HEK293T (cell line): ENCODE measurements at regions not wholly inside any gene's neighbourhood (a gene's known extent, or its start where the extent isn't known, plus 50 kb on each side); places are given as distances from the start of the nearest gene placed in this dataset.

Source experiments
- ARNT ChIP-seq: fragments of 450-650 bp; IDR thresholded peaks from 2 replicates; pipeline ENCODE4 v1.6.1; 2017; ENCODE audit warnings: mild to moderate bottlenecking
- BHLHE40 ChIP-seq: fragments of 450-650 bp; IDR thresholded peaks from 2 replicates; pipeline ENCODE4 v1.6.1; 2016; ENCODE audit warnings: mild to moderate bottlenecking, moderate library complexity, borderline replicate concordance
- CTBP1 ChIP-seq: fragments of 450-650 bp; IDR thresholded peaks from 2 replicates; pipeline ENCODE4 v1.6.1; 2016; ENCODE audit warnings: borderline replicate concordance
- FOXA1 ChIP-seq: fragments of 450-650 bp; IDR thresholded peaks from 2 replicates; pipeline ENCODE4 v1.6.1; 2016; ENCODE audit warnings: mild to moderate bottlenecking
- FOXK2 ChIP-seq: fragments of 450-650 bp; IDR thresholded peaks from 2 replicates; pipeline ENCODE4 v1.6.1; 2016; ENCODE audit warnings: mild to moderate bottlenecking
- FOXM1 ChIP-seq: fragments of 450-650 bp; IDR thresholded peaks from 2 replicates; pipeline ENCODE4 v1.6.1; 2017; ENCODE audit warnings: mild to moderate bottlenecking, borderline replicate concordance
- L3MBTL2 ChIP-seq: fragments of 450-650 bp; conservative IDR thresholded peaks from 2 replicates; pipeline ENCODE4 v1.6.1; 2016; ENCODE audit warnings: mild to moderate bottlenecking
- NFRKB ChIP-seq: fragments of 450-650 bp; IDR thresholded peaks from 2 replicates; pipeline ENCODE4 v1.6.1; 2016; ENCODE audit warnings: mild to moderate bottlenecking, moderate library complexity
- PKNOX1 ChIP-seq: fragments of 450-650 bp; IDR thresholded peaks from 2 replicates; pipeline ENCODE4 v1.6.1; 2016
- SP1 ChIP-seq: fragments of 450-650 bp; IDR thresholded peaks from 2 replicates; pipeline ENCODE4 v1.6.1; 2017
- SUZ12 ChIP-seq: fragments of 450-650 bp; IDR thresholded peaks from 2 replicates; pipeline ENCODE4 v1.6.1; 2016; ENCODE audit warnings: mild to moderate bottlenecking
- TARDBP ChIP-seq: fragments of 450-650 bp; IDR thresholded peaks from 2 replicates; pipeline ENCODE4 v1.6.1; 2016

- TF ChIP-seq SUZ12, result no peak
- TF ChIP-seq FOXA1, result no peak
- TF ChIP-seq PKNOX1, result no peak
- no peak for TF ChIP-seq NFRKB
- TF ChIP-seq FOXK2, result no peak
- TF ChIP-seq TARDBP, result no peak
- no peak for TF ChIP-seq SP1
- TF ChIP-seq CTBP1, result no peak
- TF ChIP-seq L3MBTL2, result no peak
- TF ChIP-seq FOXM1, result no peak
- TF ChIP-seq BHLHE40, result no peak
- no peak for TF ChIP-seq ARNT
Observed at GRCh38 chr4:125484912-125485311, 170.2 kb downstream of the FAT4 start.
